GM12878 (cell line): ENCODE measurements at regions not wholly inside any gene's neighbourhood (a gene's known extent, or its start where the extent isn't known, plus 50 kb on each side); places are given as distances from the start of the nearest gene placed in this dataset.

Experiments
- ATAC-seq: fragments of 200-7000 bp; cut with Tn5 transposase; 3 replicates; pipeline ENCODE4 v1.9.1; 2020; ENCODE audit warnings: mild to moderate bottlenecking, moderate library complexity
- BruUV-seq: library from RNA; stranded (reverse); fragments of 400-500 nt; replicated peaks from 2 replicates; lab custom pipeline; 2021; lab: Mats Ljungman, UMichigan
- CTCF ChIA-PET: fragments of 300-600 bp; sonication (Branson Sonifier 250); formaldehyde crosslinking; extraction: SDS; loops from one replicate; lab custom pipeline; 2021; ENCODE audit warnings: inconsistent platforms; lab: Yijun Ruan, JAX
- POLR2A ChIA-PET: fragments of 350-600 bp; formaldehyde crosslinking; extraction: SDS; loops from one replicate; lab custom pipeline; 2021; ENCODE audit warnings: inconsistent platforms; lab: Charles Lee
- RAD21 ChIA-PET: fragments of 300-600 bp; sonication (Branson Sonifier 250); formaldehyde crosslinking; loops from one replicate; lab custom pipeline; 2023; ENCODE audit warnings: antibody characterized with exemption; ENCODE audit not compliant: unreplicated experiment; lab: Charles Lee
- SMC1A ChIA-PET: fragments of 300-600 bp; sonication (Branson Sonifier 250); formaldehyde crosslinking; loops from one replicate; lab custom pipeline; 2023; ENCODE audit not compliant: unreplicated experiment, uncharacterized antibody; lab: Charles Lee
- DNase-seq: peaks from one replicate; pipeline ENCODE4 v3.0.0-alpha.2; 2011; ENCODE audit warnings: low read depth, low spot score
- FAIRE-seq: peaks from 3 replicates; lab custom pipeline; 2011; peaks lifted over from hg19 to GRCh38; lab: Jason Lieb, UNC
- H2AFZ ChIP-seq: 2 replicates; pipeline ENCODE4 v1.6.0; 2011; ENCODE audit warnings: low read depth, low read length, control low read depth; ENCODE audit not compliant: control insufficient read depth
- H3K27ac ChIP-seq: 2 replicates; pipeline ENCODE4 v1.5.1; 2011; ENCODE audit warnings: control low read depth; ENCODE audit not compliant: control insufficient read depth, insufficient read depth
- H3K27me3 ChIP-seq, 2 experiments: replicated peaks in 1 of 2; 2 replicates each; pipeline versions ENCODE4 v1.6.0 to v1.6.1; 2011; ENCODE audit warnings: low read length in 1 of 2; ENCODE audit not compliant: control insufficient read depth in 2 of 2, insufficient read depth in 2 of 2
- H3K36me3 ChIP-seq, 2 experiments: 2 replicates each; pipeline ENCODE4 v1.5.1; 2011; ENCODE audit warnings: low read length in 1 of 2; ENCODE audit not compliant: control insufficient read depth in 2 of 2, insufficient read depth in 2 of 2
- H3K4me1 ChIP-seq: 2 replicates; pipeline ENCODE4 v1.6.1; 2011; ENCODE audit warnings: mild to moderate bottlenecking, low read length, moderate library complexity, mixed read lengths; ENCODE audit not compliant: control insufficient read depth, insufficient read depth
- H3K4me2 ChIP-seq: 2 replicates; pipeline ENCODE4 v1.6.0; 2011; ENCODE audit warnings: control low read depth; ENCODE audit not compliant: control insufficient read depth, insufficient read depth
- H3K4me3 ChIP-seq: fragments of 200-600 bp; sonication (generic); 2 replicates; pipeline ENCODE4 v1.5.1; 2016
- H3K79me2 ChIP-seq: 2 replicates; pipeline ENCODE4 v1.6.0; 2011; ENCODE audit warnings: low read length; ENCODE audit not compliant: control insufficient read depth, insufficient read depth
- H3K9ac ChIP-seq: 2 replicates; pipeline ENCODE4 v1.8.0; 2011; ENCODE audit warnings: low read length, control low read depth, mixed read lengths; ENCODE audit not compliant: control insufficient read depth, insufficient read depth
- H3K9me3 ChIP-seq: replicated peaks from 3 replicates; pipeline ENCODE4 v1.5.1; 2011; ENCODE audit warnings: mild to moderate bottlenecking, low read length; ENCODE audit not compliant: control insufficient read depth, insufficient read depth
- H4K20me1 ChIP-seq: 2 replicates; pipeline ENCODE4 v1.6.0; 2011; ENCODE audit not compliant: control insufficient read depth, insufficient read depth
- CBX5 ChIP-seq: sonication (generic); IDR thresholded peaks from 2 replicates; pipeline ENCODE4 v1.6.1; 2016; ENCODE audit warnings: low read depth, moderate library complexity, mild to moderate bottlenecking, inconsistent platforms
- E2F8 ChIP-seq: fragments of 450-650 bp; IDR thresholded peaks from 2 replicates; pipeline ENCODE4 v1.6.1; 2018; ENCODE audit warnings: mild to moderate bottlenecking, low read depth, moderate library complexity; ENCODE audit not compliant: partially characterized antibody
- ELK1 ChIP-seq: IDR thresholded peaks from 2 replicates; pipeline ENCODE4 v1.6.1; 2012; ENCODE audit warnings: low read depth, low read length, improper control_type of control experiment
- IRF3 ChIP-seq: fragments of 450-650 bp; IDR thresholded peaks from 2 replicates; pipeline ENCODE4 v1.6.1; 2014; ENCODE audit warnings: mild to moderate bottlenecking
- KDM1A ChIP-seq: fragments of 200-600 bp; sonication (generic); IDR thresholded peaks from 2 replicates; pipeline ENCODE4 v1.6.1; 2016; ENCODE audit warnings: borderline replicate concordance
- NR2C2 ChIP-seq: IDR thresholded peaks from 2 replicates; pipeline ENCODE4 v1.6.1; 2011; ENCODE audit warnings: borderline replicate concordance, low read depth; ENCODE audit not compliant: control insufficient read depth, insufficient read length
- RFX5 ChIP-seq: IDR thresholded peaks from 2 replicates; pipeline ENCODE4 v1.6.1; 2011; ENCODE audit warnings: low read depth, low read length, improper control_type of control experiment
- SREBF1 ChIP-seq: IDR thresholded peaks from 2 replicates; pipeline ENCODE4 v1.6.1; 2012; ENCODE audit warnings: mild to moderate bottlenecking, low read length
- SUZ12 ChIP-seq: fragments of 200-600 bp; sonication (generic); IDR thresholded peaks from one replicate; pipeline ENCODE4 v1.6.1; 2018; ENCODE audit warnings: antibody characterized with exemption, mild to moderate bottlenecking; ENCODE audit not compliant: unreplicated experiment
- TCF7 ChIP-seq: IDR thresholded peaks from 2 replicates; pipeline ENCODE4 v1.6.1; 2014; ENCODE audit warnings: antibody characterized with exemption, borderline replicate concordance
- USF2 ChIP-seq: IDR thresholded peaks from 2 replicates; pipeline ENCODE4 v1.6.1; 2011; ENCODE audit warnings: low read depth, low read length, improper control_type of control experiment, borderline replicate concordance
- ZSCAN29 ChIP-seq: fragments of 450-650 bp; IDR thresholded peaks from 2 replicates; pipeline ENCODE4 v1.6.1; 2017; ENCODE audit warnings: mild to moderate bottlenecking, moderate library complexity
- ZZZ3 ChIP-seq: IDR thresholded peaks from 2 replicates; pipeline ENCODE4 v1.6.1; 2011; ENCODE audit warnings: low read depth; ENCODE audit not compliant: control insufficient read depth, insufficient read length
- WGBS: methylation state at CpG from one replicate; pipeline ENCODE4 v1.1.6; 2016; ENCODE audit warnings: low lambda C conversion rate; ENCODE audit not compliant: insufficient replicate concordance, insufficient coverage; ENCODE audit errors: missing lambda C conversion rate; 5-methylcytosine and 5-hydroxymethylcytosine counted together
- in situ Hi-C: fragments of 300-500 bp; cut with MboI; formaldehyde crosslinking; loops from 9 replicates; pipeline ENCODE4 v1.14.3; 2018; ENCODE audit warnings: mixed read lengths
- intact Hi-C: fragments of 100-400 bp; cut with micrococcal nuclease; formaldehyde crosslinking; loops from one replicate; pipeline ENCODE4 v1.14.2; 2022; ENCODE audit not compliant: unreplicated experiment

- in situ Hi-C loops: no loop called here
- BruUV-seq: no TSS peak
Observed at GRCh38 chr3:177687291-177687690, 490.0 kb upstream of the TBL1XR1 start.

More at GRCh38 chr3:177687291-177687690, 490.0 kb upstream of the TBL1XR1 start:
- no peak overlapping the region for H3K4me2 ChIP-seq
- H4K20me1 ChIP-seq: no peaks in the 10 kb centered on the region
- RAD21 ChIA-PET: no interaction called here
- no peak overlapping the region for H3K9ac ChIP-seq
- SMC1A ChIA-PET: no interaction called here
- H3K36me3 ChIP-seq: no peaks in the 10 kb centered on the region
- intact Hi-C loops: no loop called here
- no peaks in the 10 kb centered on the region for H3K9me3 ChIP-seq
- peaks cover 0 to 2% of the 10 kb centered on the region in 2 experiments; a peak in 1 of 4 replicates for H3K27me3 ChIP-seq
- H3K4me3 ChIP-seq: no peak overlapping the region
- no peaks in the 10 kb centered on the region for H3K4me1 ChIP-seq
- H3K27ac ChIP-seq: no peak overlapping the region
- DNase-seq (no peak), ATAC-seq (no peak), FAIRE-seq (no peak)
- H2AFZ ChIP-seq: no peak overlapping the region
- H3K79me2 ChIP-seq: no peaks in the 10 kb centered on the region
- TF ChIP-seq ELK1 (no peak), TCF7 (no peak), NR2C2 (no peak), ZSCAN29 (no peak), E2F8 (no peak), RFX5 (no peak), USF2 (no peak), ZZZ3 (no peak), SREBF1 (no peak), CBX5 (no peak), IRF3 (no peak), KDM1A (no peak), SUZ12 (no peak)
- CTCF ChIA-PET: no interaction called here
- POLR2A ChIA-PET: no interaction called here
- 24% methylated on average over 4 of the region's 4 CpGs for WGBS
